Mucosa of rectum (tissue), 2 donors: ENCODE measurements at regions not wholly inside any gene's neighbourhood (a gene's known extent, or its start where the extent isn't known, plus 50 kb on each side); places are given as distances from the start of the nearest gene placed in this dataset.
"Not testable (repeated sequence)": the region's sequence is repeated elsewhere in the genome, so short reads cannot be mapped to it uniquely, and the experiment has no call there.

ENCODE experiments used
- H3K27ac ChIP-seq, 2 donors: one replicate each; pipeline ENCODE4 v1.7.0; 2013; ENCODE audit warnings: inconsistent platforms in 2 of 2, low read depth in 2 of 2, low read length in 2 of 2
- H3K27me3 ChIP-seq, 2 donors: one replicate each; pipeline ENCODE4 v1.7.0; 2013; ENCODE audit warnings: low read length in 2 of 2; ENCODE audit not compliant: control insufficient read depth in 2 of 2, insufficient read depth in 2 of 2
- H3K36me3 ChIP-seq, 2 donors: one replicate each; pipeline ENCODE4 v1.7.0; 2013; ENCODE audit warnings: low read length in 2 of 2; ENCODE audit not compliant: control insufficient read depth in 2 of 2, insufficient read depth in 2 of 2
- H3K4me1 ChIP-seq, 2 donors: one replicate each; pipeline ENCODE4 v1.7.0; 2013; ENCODE audit warnings: low read length in 2 of 2, mild to moderate bottlenecking in 1 of 2; ENCODE audit not compliant: control insufficient read depth in 2 of 2, insufficient read depth in 2 of 2
- H3K4me3 ChIP-seq, 2 donors: one replicate each; pipeline ENCODE4 v1.7.0; 2013; ENCODE audit warnings: low read length in 2 of 2
- H3K9ac ChIP-seq, 2 donors: one replicate each; pipeline ENCODE4 v1.7.0; 2013; ENCODE audit warnings: low read length in 2 of 2, low read depth in 1 of 2, mild to moderate bottlenecking in 1 of 2
- H3K9me3 ChIP-seq, 2 donors: one replicate each; pipeline ENCODE4 v1.7.0; 2013; ENCODE audit warnings: low read length in 2 of 2; ENCODE audit not compliant: control insufficient read depth in 2 of 2
- donor health status: healthy.
- donor health status: Normal muscosa, but diverticular disease.

- not testable (repeated sequence) for H3K27me3 ChIP-seq, H3K9ac ChIP-seq, H3K4me1 ChIP-seq, H3K27ac ChIP-seq, H3K36me3 ChIP-seq, H3K9me3 ChIP-seq
- peak overlapping the region in 1 of 2 donors; percentile 30 for H3K4me3 ChIP-seq
These were observed 141.1 kb downstream of the SLCO4C1 start for GRCh38 chr5:102154791-102155605.

GRCh38 chr5:102154291-102154690 lies 141.8 kb downstream of the SLCO4C1 start:
- Histone ChIP-seq H3K9ac (no peak overlapping the region), H3K4me3 (peak overlapping the region in 1 of 2 donors; percentile 30), H3K36me3 (no peaks in the 10 kb centered on the region), H3K4me1 (peaks cover 0 to 4% of the 10 kb centered on the region in 2 donors), H3K27me3 (no peaks in the 10 kb centered on the region), H3K27ac (no peak overlapping the region), H3K9me3 (no peaks in the 10 kb centered on the region)

- H3K4me1 ChIP-seq, result peaks cover 0 to 4% of the 10 kb centered on the region in 2 donors
- no peak overlapping the region for H3K9ac ChIP-seq
- H3K9me3 ChIP-seq, result no peaks in the 10 kb centered on the region
- no peaks in the 10 kb centered on the region for H3K27me3 ChIP-seq
- H3K36me3 ChIP-seq, result no peaks in the 10 kb centered on the region
- peak overlapping the region in 1 of 2 donors; percentile 36 for H3K4me3 ChIP-seq
- H3K27ac ChIP-seq, result peak overlapping the region in 1 of 2 donors; percentile 10
These were observed 142.9 kb downstream of the SLCO4C1 start for GRCh38 chr5:102153003-102153759.

GRCh38 chr5:102139029-102139428 lies 157.1 kb downstream of the SLCO4C1 start:
- no peak overlapping the region for H3K27ac ChIP-seq
- no peaks in the 10 kb centered on the region for H3K36me3 ChIP-seq
- no peak overlapping the region for H3K4me3 ChIP-seq
- H3K9me3 ChIP-seq, result no peaks in the 10 kb centered on the region
- H3K27me3 ChIP-seq, result no peaks in the 10 kb centered on the region
- H3K4me1 ChIP-seq, result no peaks in the 10 kb centered on the region
- H3K9ac ChIP-seq, result no peak overlapping the region

GRCh38 chr5:102138243-102138653 lies 157.8 kb downstream of the SLCO4C1 start:
- Histone ChIP-seq H3K4me1 (no peaks in the 10 kb centered on the region), H3K36me3 (no peaks in the 10 kb centered on the region), H3K27me3 (no peaks in the 10 kb centered on the region), H3K9me3 (no peaks in the 10 kb centered on the region), H3K9ac (no peak overlapping the region), H3K4me3 (no peak overlapping the region), H3K27ac (no peak overlapping the region)

GRCh38 chr5:102130890-102131289 lies 165.2 kb downstream of the SLCO4C1 start:
- Histone ChIP-seq H3K4me1 (no peaks in the 10 kb centered on the region), H3K27me3 (no peaks in the 10 kb centered on the region), H3K9me3 (no peaks in the 10 kb centered on the region), H3K9ac (no peak overlapping the region), H3K36me3 (no peaks in the 10 kb centered on the region), H3K27ac (no peak overlapping the region), H3K4me3 (no peak overlapping the region)

GRCh38 chr5:102130386-102130785 lies 165.7 kb downstream of the SLCO4C1 start:
- H3K27ac ChIP-seq, result no peak overlapping the region
- no peaks in the 10 kb centered on the region for H3K9me3 ChIP-seq
- no peak overlapping the region for H3K9ac ChIP-seq
- H3K4me3 ChIP-seq, result no peak overlapping the region
- H3K27me3 ChIP-seq, result no peaks in the 10 kb centered on the region
- no peaks in the 10 kb centered on the region for H3K4me1 ChIP-seq
- H3K36me3 ChIP-seq, result no peaks in the 10 kb centered on the region

GRCh38 chr5:102119252-102119651 lies 176.8 kb downstream of the SLCO4C1 start:
- no peak overlapping the region for H3K9ac ChIP-seq
- no peaks in the 10 kb centered on the region for H3K36me3 ChIP-seq
- no peaks in the 10 kb centered on the region for H3K9me3 ChIP-seq
- no peaks in the 10 kb centered on the region for H3K4me1 ChIP-seq
- H3K4me3 ChIP-seq, result no peak overlapping the region
- H3K27me3 ChIP-seq, result no peaks in the 10 kb centered on the region
- no peak overlapping the region for H3K27ac ChIP-seq

GRCh38 chr5:102115736-102116135 lies 180.3 kb downstream of the SLCO4C1 start:
- H3K9ac ChIP-seq, result no peak overlapping the region
- H3K4me3 ChIP-seq, result no peak overlapping the region
- no peaks in the 10 kb centered on the region for H3K9me3 ChIP-seq
- no peaks in the 10 kb centered on the region for H3K27me3 ChIP-seq
- H3K36me3 ChIP-seq, result no peaks in the 10 kb centered on the region
- H3K4me1 ChIP-seq, result no peaks in the 10 kb centered on the region
- H3K27ac ChIP-seq, result no peak overlapping the region

GRCh38 chr5:102114525-102115069 lies 181.5 kb downstream of the SLCO4C1 start:
- H3K9ac ChIP-seq, result no peak overlapping the region
- H3K36me3 ChIP-seq, result no peaks in the 10 kb centered on the region
- H3K27ac ChIP-seq, result no peak overlapping the region
- H3K27me3 ChIP-seq, result no peaks in the 10 kb centered on the region
- no peak overlapping the region for H3K4me3 ChIP-seq
- no peaks in the 10 kb centered on the region for H3K4me1 ChIP-seq
- H3K9me3 ChIP-seq, result no peaks in the 10 kb centered on the region
